H1 (cell line): ENCODE measurements at regions not wholly inside any gene's neighbourhood (a gene's known extent, or its start where the extent isn't known, plus 50 kb on each side); places are given as distances from the start of the nearest gene placed in this dataset.
A peak's percentile ranks its signal among the peaks of the same experiment; 100 is the strongest.

Experiments
- CTCF ChIA-PET: fragments of 300-600 bp; sonication (Branson Sonifier 250); formaldehyde crosslinking; loops from one replicate; lab custom pipeline; 2021; ENCODE audit not compliant: partially characterized antibody; lab: Charles Lee
- POLR2A ChIA-PET: fragments of 300-600 bp; sonication (Branson Sonifier 250); formaldehyde crosslinking; loops from one replicate; lab custom pipeline; 2021; ENCODE audit warnings: inconsistent platforms; ENCODE audit not compliant: partially characterized antibody; lab: Charles Lee
- DNase-seq, 2 experiments: peaks; one replicate each; pipeline versions ENCODE4 v3.0.0 to v3.0.0-alpha.2; 2010 to 2022; ENCODE audit warnings: low spot score in 2 of 2, low read depth in 1 of 2, mixed read lengths in 1 of 2
- FAIRE-seq: peaks from 2 replicates; lab custom pipeline; 2011; peaks lifted over from hg19 to GRCh38; lab: Jason Lieb, UNC
- H2AFZ ChIP-seq: 2 replicates; pipeline ENCODE4 v1.8.1; 2012; ENCODE audit warnings: low read length, inconsistent platforms
- H2AK5ac ChIP-seq: 2 replicates; pipeline ENCODE4 v1.6.1; 2013; ENCODE audit warnings: low read depth, low read length
- H2BK120ac ChIP-seq: replicated peaks from 2 replicates; pipeline ENCODE3; 2013; ENCODE audit warnings: low read depth, low read length, inconsistent platforms
- H2BK12ac ChIP-seq: 2 replicates; pipeline ENCODE4 v1.6.1; 2013; ENCODE audit warnings: low read depth, low read length
- H2BK15ac ChIP-seq: 2 replicates; pipeline ENCODE4 v1.6.1; 2013; ENCODE audit warnings: low read length
- H2BK20ac ChIP-seq: 2 replicates; pipeline ENCODE4 v1.6.1; 2013; ENCODE audit warnings: low read length
- H2BK5ac ChIP-seq: 2 replicates; pipeline ENCODE4 v1.6.1; 2013; ENCODE audit warnings: low read depth, low read length
- H3K14ac ChIP-seq: 2 replicates; pipeline ENCODE4 v1.6.1; 2013; ENCODE audit warnings: inconsistent platforms; ENCODE audit not compliant: insufficient read length
- H3K18ac ChIP-seq: 2 replicates; pipeline ENCODE4 v1.6.1; 2013; ENCODE audit warnings: low read length; ENCODE audit errors: extremely low read depth
- H3K23ac ChIP-seq: 2 replicates; pipeline ENCODE4 v1.6.1; 2013; ENCODE audit warnings: inconsistent platforms; ENCODE audit not compliant: insufficient read length
- H3K23me2 ChIP-seq: 2 replicates; pipeline ENCODE4 v1.6.1; 2013; ENCODE audit warnings: low read depth, low read length
- H3K27ac ChIP-seq: 2 replicates; pipeline ENCODE4 v1.6.1; 2011; ENCODE audit warnings: low read depth, low read length, inconsistent platforms
- H3K27me3 ChIP-seq, 4 experiments: replicated peaks in 1 of 4; 1 replicate in 1 of 4; 2 replicates in 3 of 4; pipeline versions ENCODE4 v1.6.1 to v1.8.1; 2011 to 2013; ENCODE audit warnings: low read length in 3 of 4, mild to moderate bottlenecking in 3 of 4, inconsistent platforms in 2 of 4, mixed read lengths in 2 of 4, moderate library complexity in 1 of 4; ENCODE audit not compliant: control insufficient read depth in 3 of 4, insufficient read depth in 3 of 4; ENCODE audit errors: extremely low read depth in 1 of 4
- H3K36me3 ChIP-seq, 4 experiments: 2 replicates each; pipeline versions ENCODE4 v1.6.1 to v1.8.1; 2011 to 2013; ENCODE audit warnings: mild to moderate bottlenecking in 4 of 4, low read length in 3 of 4, moderate library complexity in 2 of 4, control low read depth in 1 of 4, inconsistent platforms in 1 of 4; ENCODE audit not compliant: insufficient read depth in 4 of 4, control insufficient read depth in 2 of 4
- H3K4ac ChIP-seq: replicated peaks from 2 replicates; pipeline ENCODE3; 2013; ENCODE audit warnings: low read length, low read depth, mixed read lengths, inconsistent platforms; ENCODE audit not compliant: insufficient read length
- H3K4me1 ChIP-seq, 4 experiments: replicated peaks in 1 of 4; 1 replicate in 1 of 4; 2 replicates in 3 of 4; pipeline versions ENCODE4 v1.6.1 to v1.8.1; 2011 to 2013; ENCODE audit warnings: low read length in 3 of 4, inconsistent platforms in 2 of 4, mixed read lengths in 1 of 4; ENCODE audit not compliant: insufficient read depth in 4 of 4, control insufficient read depth in 3 of 4
- H3K4me2 ChIP-seq, 2 experiments: 2 replicates each; pipeline versions ENCODE4 v1.6.1 to v1.8.1; 2011 to 2013; ENCODE audit warnings: low read depth in 2 of 2, low read length in 2 of 2, control low read depth in 1 of 2, inconsistent platforms in 1 of 2, mild to moderate bottlenecking in 1 of 2; ENCODE audit not compliant: insufficient read depth in 1 of 2
- H3K4me3 ChIP-seq, 4 experiments: fragments of 200-600, 300-600 bp in 1 of 4; sonication (generic), shearing (Covaris generic), sonication (Bioruptor Twin) in 1 of 4; 2 replicates each; pipeline versions ENCODE4 v1.5.1 to v1.8.1; 2011 to 2016; ENCODE audit warnings: low read length in 4 of 4, low read depth in 3 of 4, control low read depth in 2 of 4, inconsistent platforms in 2 of 4, mild to moderate bottlenecking in 2 of 4, mixed read lengths in 1 of 4, moderate library complexity in 1 of 4; ENCODE audit not compliant: insufficient read depth in 2 of 4; ENCODE audit errors: extremely low read depth in 1 of 4
- H3K56ac ChIP-seq: replicated peaks from 2 replicates; pipeline ENCODE3; 2013; ENCODE audit warnings: low read depth, mild to moderate bottlenecking, mixed read lengths, low read length, inconsistent platforms; ENCODE audit not compliant: insufficient read length
- H3K79me1 ChIP-seq: 2 replicates; pipeline ENCODE4 v1.6.1; 2013; ENCODE audit warnings: low read depth, low read length, control low read depth
- H3K79me2 ChIP-seq, 2 experiments: 2 replicates each; pipeline versions ENCODE4 v1.6.1 to v1.8.1; 2012 to 2013; ENCODE audit warnings: low read length in 2 of 2, mild to moderate bottlenecking in 2 of 2, inconsistent platforms in 1 of 2; ENCODE audit not compliant: insufficient read depth in 2 of 2, control insufficient read depth in 1 of 2
- H3K9ac ChIP-seq, 4 experiments: replicated peaks in 1 of 4; 1 replicate in 1 of 4; 2 replicates in 3 of 4; pipeline versions ENCODE4 v1.6.1 to v1.8.1; 2011 to 2013; ENCODE audit warnings: low read depth in 3 of 4, low read length in 3 of 4, control low read depth in 2 of 4, mild to moderate bottlenecking in 2 of 4, moderate library complexity in 2 of 4, inconsistent platforms in 1 of 4; ENCODE audit errors: extremely low read depth in 1 of 4
- H3K9me3 ChIP-seq, 2 experiments: 2 replicates each; pipeline versions ENCODE4 v1.6.1 to v1.8.1; 2012 to 2013; ENCODE audit warnings: mild to moderate bottlenecking in 2 of 2, moderate library complexity in 2 of 2, control low read depth in 1 of 2, inconsistent platforms in 1 of 2, low read depth in 1 of 2, low read length in 1 of 2, mixed read lengths in 1 of 2; ENCODE audit not compliant: insufficient read depth in 2 of 2
- H4K20me1 ChIP-seq, 2 experiments: replicated peaks in 1 of 2; 2 replicates each; pipeline versions ENCODE3 to v1.8.1; 2011 to 2013; ENCODE audit warnings: inconsistent platforms in 2 of 2, low read length in 2 of 2, mild to moderate bottlenecking in 1 of 2; ENCODE audit not compliant: insufficient read depth in 2 of 2, control insufficient read depth in 1 of 2
- H4K5ac ChIP-seq: 2 replicates; pipeline ENCODE4 v1.6.1; 2013; ENCODE audit warnings: low read length, low read depth, mixed read lengths, inconsistent platforms; ENCODE audit not compliant: insufficient read length
- H4K8ac ChIP-seq: 2 replicates; pipeline ENCODE4 v1.8.0; 2013; ENCODE audit warnings: mild to moderate bottlenecking, moderate library complexity, low read length, inconsistent platforms; ENCODE audit not compliant: insufficient read depth; ENCODE audit errors: extremely low read depth
- H4K91ac ChIP-seq: replicated peaks from 2 replicates; pipeline ENCODE3; 2013; ENCODE audit warnings: low read length, mixed read lengths, inconsistent platforms; ENCODE audit not compliant: insufficient read length
- HDAC6 ChIP-seq: IDR thresholded peaks from one replicate; pipeline ENCODE4 v1.7.1; 2012; ENCODE audit warnings: low read depth, mild to moderate bottlenecking, inconsistent platforms, low read length, moderate library complexity
- WGBS, 2 experiments: shearing (Covaris generic) in 1 of 2; methylation state at CpG; one replicate each; pipeline versions ENCODE4 v1.1.6 to v1.1.7; 2013 to 2015; ENCODE audit warnings: low lambda C conversion rate in 2 of 2, mixed read lengths in 2 of 2, inconsistent platforms in 1 of 2, low coverage in 1 of 2, missing lambda C conversion rate in 1 of 2; ENCODE audit not compliant: insufficient replicate concordance in 2 of 2, insufficient coverage in 1 of 2, insufficient read length in 1 of 2; ENCODE audit errors: extremely low coverage in 1 of 2, missing lambda C conversion rate in 1 of 2; 5-methylcytosine and 5-hydroxymethylcytosine counted together
- TF ChIP-seq, protein P1 (sequence below), 3 experiments: IDR thresholded peaks; 1 replicate in 2 of 3; 2 replicates in 1 of 3; pipeline versions ENCODE4 v1.5.1 to v1.6.1; 2011; ENCODE audit warnings: low read length in 3 of 3, mild to moderate bottlenecking in 3 of 3, inconsistent platforms in 2 of 3, low read depth in 1 of 3, moderate library complexity in 1 of 3; ENCODE audit not compliant: insufficient read depth in 1 of 3; ENCODE audit errors: control extremely low read depth in 1 of 3

DNA sequence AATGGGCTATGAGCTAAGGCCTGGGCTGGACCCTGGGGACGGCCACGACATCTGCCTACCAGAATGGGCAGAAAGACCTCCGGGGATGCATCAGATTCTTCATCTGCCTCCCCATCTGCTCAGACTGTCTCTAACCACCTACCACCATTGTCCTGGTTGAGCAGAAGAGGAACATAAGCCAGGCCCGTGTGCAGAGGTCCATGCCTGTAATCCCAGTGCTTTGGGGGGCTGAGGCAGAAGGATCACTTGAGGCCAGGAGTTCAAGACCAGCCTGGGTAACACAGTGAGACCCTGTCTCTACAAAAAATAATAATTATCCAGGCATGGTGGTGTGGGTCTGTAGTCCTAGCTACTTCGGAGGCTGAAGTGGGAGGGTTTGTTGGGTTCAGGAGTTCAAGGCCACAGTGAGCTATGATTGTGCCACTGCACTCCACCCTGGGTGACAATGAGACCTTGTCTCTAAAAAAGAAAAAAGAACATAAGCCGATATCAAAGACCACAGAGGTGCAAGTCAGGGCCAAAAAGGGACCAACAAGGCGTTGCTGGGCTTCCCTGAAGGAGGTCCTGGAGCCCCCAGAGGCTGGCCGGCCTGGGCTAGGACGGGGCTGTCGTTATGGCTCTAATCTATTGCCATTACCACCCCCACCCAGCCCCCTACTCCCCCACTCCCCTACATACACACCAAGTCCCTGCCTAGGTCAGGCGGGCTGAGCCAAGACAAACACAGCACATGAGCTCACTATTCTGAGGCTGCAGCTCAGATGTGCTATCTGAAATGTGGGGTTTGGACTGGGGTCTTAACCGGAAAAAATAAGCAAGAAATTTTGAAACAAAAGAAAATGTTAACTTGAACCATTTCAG, 239.2 kb upstream of the RAB4A start:
- no peak overlapping the region; the same call in 1 of the 2 replicates for H4K8ac ChIP-seq
- no peak overlapping the region for H3K27ac ChIP-seq
- WGBS, 2 experiments = 89% methylated on average over 10 of the region's 12 CpGs; no CpG with 5 or more reads in 1 of the 2 experiments

More for the DNA sequence above, 239.2 kb upstream of the RAB4A start:
- H3K4me1 ChIP-seq = peaks cover 12 to 26% (median 17%) of the 10 kb centered on the region in 4 experiments
- H3K9ac ChIP-seq = no peak overlapping the region
- H2BK5ac ChIP-seq = peak overlapping the region; percentile 26; the same call in 1 of the 2 replicates
- no peak overlapping the region for H3K56ac ChIP-seq
- CTCF ChIA-PET = interaction anchor here (1.0 kb wide), 2 partner anchors 9 to 96 kb away, joined by 3 read pairs; no protein-coding TSS in a partner anchor
- H3K4me3 ChIP-seq = no peak overlapping the region
- no peaks in the 10 kb centered on the region for H4K20me1 ChIP-seq
- no peak overlapping the region for H2AFZ ChIP-seq
- H2BK12ac ChIP-seq = peak overlapping the region; percentile 82; the same call in 1 of the 2 replicates
- no peaks in the 10 kb centered on the region for H3K36me3 ChIP-seq
- H3K18ac ChIP-seq = 0 out of 2 replicates have a peak overlapping the region, but pooled peaks have one; percentile 51
- H2BK20ac ChIP-seq = peak overlapping the region; percentile 91; the same call in 1 of the 2 replicates
- no peak overlapping the region for H3K4me2 ChIP-seq
- TF ChIP-seq HDAC6 = no peak
- TF ChIP-seq, protein P1, sequence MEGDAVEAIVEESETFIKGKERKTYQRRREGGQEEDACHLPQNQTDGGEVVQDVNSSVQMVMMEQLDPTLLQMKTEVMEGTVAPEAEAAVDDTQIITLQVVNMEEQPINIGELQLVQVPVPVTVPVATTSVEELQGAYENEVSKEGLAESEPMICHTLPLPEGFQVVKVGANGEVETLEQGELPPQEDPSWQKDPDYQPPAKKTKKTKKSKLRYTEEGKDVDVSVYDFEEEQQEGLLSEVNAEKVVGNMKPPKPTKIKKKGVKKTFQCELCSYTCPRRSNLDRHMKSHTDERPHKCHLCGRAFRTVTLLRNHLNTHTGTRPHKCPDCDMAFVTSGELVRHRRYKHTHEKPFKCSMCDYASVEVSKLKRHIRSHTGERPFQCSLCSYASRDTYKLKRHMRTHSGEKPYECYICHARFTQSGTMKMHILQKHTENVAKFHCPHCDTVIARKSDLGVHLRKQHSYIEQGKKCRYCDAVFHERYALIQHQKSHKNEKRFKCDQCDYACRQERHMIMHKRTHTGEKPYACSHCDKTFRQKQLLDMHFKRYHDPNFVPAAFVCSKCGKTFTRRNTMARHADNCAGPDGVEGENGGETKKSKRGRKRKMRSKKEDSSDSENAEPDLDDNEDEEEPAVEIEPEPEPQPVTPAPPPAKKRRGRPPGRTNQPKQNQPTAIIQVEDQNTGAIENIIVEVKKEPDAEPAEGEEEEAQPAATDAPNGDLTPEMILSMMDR (IDR thresholded peaks at IDR 0.05; ENCODE audit: control extremely low read depth in 1 of 3, insufficient read depth in 1 of 3, low read depth in 1 of 3, low read length in 3 of 3) = no peak
- peak overlapping the region; percentile 88; the same call in 1 of the 2 replicates for H2AK5ac ChIP-seq
- H4K91ac ChIP-seq = no peak overlapping the region
- no peak overlapping the region for H3K23ac ChIP-seq
- peaks cover 4% of the 10 kb centered on the region; the same call in 1 of the 2 replicates for H3K23me2 ChIP-seq
- H4K5ac ChIP-seq = no peak overlapping the region
- peak overlapping the region; percentile 6 for H2BK120ac ChIP-seq
- peak overlapping the region; percentile 63 for H3K4ac ChIP-seq
- peaks cover 0 to 4% (median 0%) of the 10 kb centered on the region in 4 experiments; a peak in 3 of 7 replicates for H3K27me3 ChIP-seq
- H2BK15ac ChIP-seq = peak overlapping the region; percentile 95
- DNase-seq (no peak), FAIRE-seq (no peak)
- H3K14ac ChIP-seq = no peak overlapping the region
- H3K79me2 ChIP-seq = no peaks in the 10 kb centered on the region
- no peaks in the 10 kb centered on the region for H3K9me3 ChIP-seq
- H3K79me1 ChIP-seq = no peaks in the 10 kb centered on the region
- POLR2A ChIA-PET = interaction anchor here (1.2 kb wide), 1 partner anchor 10 kb away, joined by 3 read pairs; no protein-coding TSS in a partner anchor
